ENCODE measurements at regions not wholly inside any gene's neighbourhood (a gene's known extent, or its start where the extent isn't known, plus 50 kb on each side); places are given as distances from the start of the nearest gene placed in this dataset.
"Not testable (repeated sequence)": the region's sequence is repeated elsewhere in the genome, so short reads cannot be mapped to it uniquely, and the experiment has no call there.

DNA sequence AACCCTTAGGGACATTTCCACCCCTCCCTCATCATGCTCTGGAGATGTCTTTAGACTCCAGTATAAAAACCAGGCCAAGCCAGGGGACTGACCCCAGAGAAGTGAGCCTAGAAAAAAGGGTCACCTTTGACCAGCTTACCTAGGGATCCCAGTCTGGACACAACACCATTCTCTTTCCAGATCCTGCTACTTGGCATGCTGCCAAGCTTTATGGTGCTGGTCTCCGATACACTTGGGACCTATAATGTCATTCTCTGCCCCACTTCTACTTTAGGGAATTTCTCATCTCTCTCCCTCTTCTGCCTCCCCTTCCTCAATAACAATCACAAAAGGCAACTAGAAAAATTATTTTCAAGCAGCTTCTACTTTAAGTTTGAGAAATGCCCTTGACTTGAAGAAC, 124.4 kb downstream of the LRRN1 start:
- Histone ChIP-seq H3K4me3 (no peak overlapping the region), H3K79me2 (ENCODE audit: insufficient read depth) (no peaks in the 10 kb centered on the region), H3K9me2 (ENCODE audit: insufficient read depth) (no peaks in the 10 kb centered on the region), H3K9ac (no peak overlapping the region), H3K27me3 (replicated peaks; ENCODE audit: insufficient read depth) (no peaks in the 10 kb centered on the region), H3K4me1 (ENCODE audit: insufficient read depth) (no peaks in the 10 kb centered on the region), H3F3A (ENCODE audit: insufficient read depth) (no peaks in the 10 kb centered on the region), H3K9me3 (ENCODE audit: low read depth) (no peaks in the 10 kb centered on the region), H4K20me1 (ENCODE audit: insufficient read depth) (no peaks in the 10 kb centered on the region), H3K4me2 (ENCODE audit: unreplicated experiment) (no peak overlapping the region), H3K36me3 (ENCODE audit: low read depth) (no peaks in the 10 kb centered on the region), H3K27ac (no peak overlapping the region), H2AFZ (no peak overlapping the region)
- DNase-seq: no peak
- WGBS, 2 experiments (ENCODE audit: low coverage in 1 of 2, low lambda C conversion rate in 2 of 2, missing lambda C conversion rate in 2 of 2): 65 to 68% methylated on average over 1 of the region's 1 CpG
- TF ChIP-seq EZH2phosphoT487 (IDR thresholded peaks at IDR 0.05; ENCODE audit: insufficient read depth, low read depth) (no peak), EZH2 (IDR thresholded peaks at IDR 0.05; ENCODE audit: insufficient read depth, poor library complexity, severe bottlenecking) (no peak)
- in situ Hi-C loops (cut with MboI): no loop called here

DNA sequence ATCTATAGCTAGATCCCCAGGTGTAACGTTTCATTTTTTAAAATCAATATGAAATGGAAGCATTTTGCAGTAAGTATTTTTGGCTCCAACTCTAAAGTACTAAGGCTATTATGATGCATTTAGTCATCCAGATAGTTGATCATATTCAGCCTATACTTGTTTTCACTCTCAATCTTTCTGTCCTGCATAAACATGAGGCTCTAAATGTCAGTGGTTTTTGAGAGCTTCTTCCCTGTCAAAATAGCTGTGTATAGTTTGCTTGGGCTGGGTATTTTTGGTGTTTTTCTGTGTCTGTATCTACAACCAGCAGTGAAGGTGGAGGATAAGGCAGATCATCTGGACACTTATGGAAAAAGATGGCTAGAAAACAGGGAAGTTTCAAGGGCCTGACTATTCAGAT, 128.0 kb downstream of the LRRN1 start:
- 19 to 22% methylated on average over 1 of the region's 1 CpG for WGBS, 2 experiments (ENCODE audit: low coverage in 1 of 2, low lambda C conversion rate in 2 of 2, missing lambda C conversion rate in 2 of 2)
- H2AFZ ChIP-seq: no peak overlapping the region
- no peaks in the 10 kb centered on the region for H3F3A ChIP-seq (ENCODE audit: insufficient read depth)
- no peaks in the 10 kb centered on the region for H3K9me3 ChIP-seq (ENCODE audit: low read depth)
- in situ Hi-C loops (cut with MboI): no loop called here
- no peaks in the 10 kb centered on the region for H3K36me3 ChIP-seq (ENCODE audit: low read depth)
- no peaks in the 10 kb centered on the region for H4K20me1 ChIP-seq (ENCODE audit: insufficient read depth)
- TF ChIP-seq EZH2phosphoT487 (IDR thresholded peaks at IDR 0.05; ENCODE audit: insufficient read depth, low read depth): no peak
- TF ChIP-seq EZH2 (IDR thresholded peaks at IDR 0.05; ENCODE audit: insufficient read depth, poor library complexity, severe bottlenecking): no peak
- H3K4me1 ChIP-seq (ENCODE audit: insufficient read depth): no peaks in the 10 kb centered on the region
- no peaks in the 10 kb centered on the region for H3K9me2 ChIP-seq (ENCODE audit: insufficient read depth)
- no peaks in the 10 kb centered on the region for H3K79me2 ChIP-seq (ENCODE audit: insufficient read depth)
- DNase-seq: no peak
- no peaks in the 10 kb centered on the region for H3K27me3 ChIP-seq (replicated peaks; ENCODE audit: insufficient read depth)
- H3K4me2 ChIP-seq (ENCODE audit: unreplicated experiment): no peak overlapping the region
- no peak overlapping the region for H3K27ac ChIP-seq
- H3K9ac ChIP-seq: no peak overlapping the region
- H3K4me3 ChIP-seq: no peak overlapping the region

DNA sequence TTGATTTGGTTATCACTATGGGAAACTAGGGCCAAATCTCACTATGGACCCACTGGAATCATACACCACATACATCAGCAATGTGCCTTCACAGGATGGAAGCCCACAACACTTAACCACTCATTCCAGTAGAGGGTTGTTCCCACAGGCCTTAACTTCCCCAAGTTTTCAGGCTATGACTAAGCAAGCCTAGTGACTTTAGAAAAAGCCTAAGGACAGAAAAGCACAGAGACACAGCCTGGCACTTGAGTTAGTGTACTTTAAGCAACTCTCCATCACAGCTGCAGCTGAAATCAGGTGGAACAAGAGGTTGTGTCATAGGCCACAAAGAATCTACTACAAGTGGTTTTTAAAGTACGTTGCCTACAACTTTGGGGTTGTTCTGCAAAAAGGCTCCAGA, 128.7 kb downstream of the LRRN1 start:
- H3K36me3 ChIP-seq (ENCODE audit: low read depth): no peaks in the 10 kb centered on the region
- 9 to 12% methylated on average over 1 of the region's 1 CpG for WGBS, 2 experiments (ENCODE audit: low coverage in 1 of 2, low lambda C conversion rate in 2 of 2, missing lambda C conversion rate in 2 of 2)
- DNase-seq: no peak
- H3K4me1 ChIP-seq (ENCODE audit: insufficient read depth): no peaks in the 10 kb centered on the region
- in situ Hi-C loops (cut with MboI): no loop called here
- H3K4me2 ChIP-seq (ENCODE audit: unreplicated experiment): no peak overlapping the region
- H3K9me2 ChIP-seq (ENCODE audit: insufficient read depth): no peaks in the 10 kb centered on the region
- H3K9me3 ChIP-seq (ENCODE audit: low read depth): no peaks in the 10 kb centered on the region
- H4K20me1 ChIP-seq (ENCODE audit: insufficient read depth): no peaks in the 10 kb centered on the region
- TF ChIP-seq EZH2 (IDR thresholded peaks at IDR 0.05; ENCODE audit: insufficient read depth, poor library complexity, severe bottlenecking): no peak
- no peak for TF ChIP-seq EZH2phosphoT487 (IDR thresholded peaks at IDR 0.05; ENCODE audit: insufficient read depth, low read depth)
- H3K27me3 ChIP-seq (replicated peaks; ENCODE audit: insufficient read depth): no peaks in the 10 kb centered on the region
- no peak overlapping the region for H3K4me3 ChIP-seq
- no peaks in the 10 kb centered on the region for H3K79me2 ChIP-seq (ENCODE audit: insufficient read depth)
- H3F3A ChIP-seq (ENCODE audit: insufficient read depth): no peaks in the 10 kb centered on the region
- no peak overlapping the region for H2AFZ ChIP-seq
- no peak overlapping the region for H3K9ac ChIP-seq
- H3K27ac ChIP-seq: no peak overlapping the region

DNA sequence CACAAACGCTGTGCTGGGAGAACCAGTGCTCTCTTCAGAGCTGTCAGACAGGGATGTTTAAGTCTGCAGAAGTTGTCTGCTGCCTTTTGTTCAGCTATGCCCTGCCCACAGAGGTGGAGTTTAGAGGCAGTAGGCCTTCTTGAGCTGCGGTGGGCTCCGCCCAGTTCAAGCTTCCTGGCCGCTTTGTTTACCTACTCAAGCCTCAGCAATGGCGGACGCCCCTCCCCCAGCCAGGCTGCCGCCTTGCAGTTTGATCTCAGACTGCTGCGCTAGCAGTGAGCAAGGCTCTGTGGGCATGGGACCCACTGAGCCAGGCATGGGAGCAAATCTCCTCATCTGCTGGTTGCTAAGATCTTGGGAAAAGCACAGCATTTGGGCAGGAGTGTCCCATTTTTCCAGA, 142.1 kb downstream of the LRRN1 start:
- H2AFZ ChIP-seq; H3K4me2 ChIP-seq (ENCODE audit: unreplicated experiment); H3K27ac ChIP-seq; H3K9ac ChIP-seq; H3K36me3 ChIP-seq (ENCODE audit: low read depth); H3K79me2 ChIP-seq (ENCODE audit: insufficient read depth); DNase-seq; H3F3A ChIP-seq (ENCODE audit: insufficient read depth); H3K4me3 ChIP-seq; H3K27me3 ChIP-seq (replicated peaks; ENCODE audit: insufficient read depth); H4K20me1 ChIP-seq (ENCODE audit: insufficient read depth); H3K4me1 ChIP-seq (ENCODE audit: insufficient read depth); H3K9me3 ChIP-seq (ENCODE audit: low read depth); H3K9me2 ChIP-seq (ENCODE audit: insufficient read depth); in situ Hi-C loops (cut with MboI): not testable (repeated sequence)
- WGBS, 2 experiments (ENCODE audit: low coverage in 1 of 2, low lambda C conversion rate in 2 of 2, missing lambda C conversion rate in 2 of 2): 29 to 34% methylated on average over 6 to 8 of the region's 8 CpGs

DNA sequence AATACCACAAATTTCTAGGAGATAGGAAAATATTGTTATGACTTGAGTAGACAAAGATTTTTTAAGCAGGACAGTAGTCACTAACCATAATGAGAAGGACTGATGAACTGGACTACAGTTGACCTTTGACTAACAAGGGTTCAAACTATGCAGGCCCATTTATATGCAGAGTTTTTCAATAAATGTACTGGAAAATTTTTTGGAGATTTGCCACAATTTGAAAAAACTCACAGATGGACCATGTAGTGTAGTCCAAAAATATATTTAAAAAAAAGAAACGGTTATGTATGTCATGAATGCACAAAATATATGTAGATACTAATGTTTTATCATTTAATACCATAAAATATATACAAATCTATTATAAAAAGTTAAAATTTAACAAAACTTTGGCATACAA, 151.8 kb downstream of the LRRN1 start:
- Histone ChIP-seq H3K9me3 (ENCODE audit: low read depth) (no peaks in the 10 kb centered on the region), H3K27me3 (replicated peaks; ENCODE audit: insufficient read depth) (no peaks in the 10 kb centered on the region), H3K9ac (no peak overlapping the region), H3K4me2 (ENCODE audit: unreplicated experiment) (no peak overlapping the region), H3F3A (ENCODE audit: insufficient read depth) (no peaks in the 10 kb centered on the region), H3K36me3 (ENCODE audit: low read depth) (no peaks in the 10 kb centered on the region), H3K9me2 (ENCODE audit: insufficient read depth) (no peaks in the 10 kb centered on the region), H4K20me1 (ENCODE audit: insufficient read depth) (no peaks in the 10 kb centered on the region), H3K79me2 (ENCODE audit: insufficient read depth) (no peaks in the 10 kb centered on the region), H3K4me3 (no peak overlapping the region), H3K27ac (no peak overlapping the region), H3K4me1 (ENCODE audit: insufficient read depth) (no peaks in the 10 kb centered on the region), H2AFZ (no peak overlapping the region)
- in situ Hi-C loops (cut with MboI): no loop called here
- 5 to 10% methylated on average over 1 of the region's 1 CpG for WGBS, 2 experiments (ENCODE audit: low coverage in 1 of 2, low lambda C conversion rate in 2 of 2, missing lambda C conversion rate in 2 of 2)
- no peak for DNase-seq
- no peak for TF ChIP-seq EZH2phosphoT487 (IDR thresholded peaks at IDR 0.05; ENCODE audit: insufficient read depth, low read depth)
- TF ChIP-seq EZH2 (IDR thresholded peaks at IDR 0.05; ENCODE audit: insufficient read depth, poor library complexity, severe bottlenecking): no peak

Data from GM23248 (cell line).